IMR-90 (cell line): ENCODE measurements at regions not wholly inside any gene's neighbourhood (a gene's known extent, or its start where the extent isn't known, plus 50 kb on each side); places are given as distances from the start of the nearest gene placed in this dataset.

ENCODE experiments used
- ATAC-seq: fragments of 200-7000 bp; cut with Tn5 transposase; 2 replicates; pipeline ENCODE4 v1.9.1; 2020; ENCODE audit warnings: low read depth, mild to moderate bottlenecking, moderate library complexity
- BruUV-seq: library from RNA; stranded (reverse); fragments of 400-500 nt; replicated peaks from 2 replicates; lab custom pipeline; 2021; lab: Mats Ljungman, UMichigan
- CTCF ChIA-PET: fragments of 300-600 bp; formaldehyde crosslinking; extraction: SDS; loops from one replicate; lab custom pipeline; 2021; ENCODE audit warnings: antibody characterized with exemption; lab: Yijun Ruan, JAX
- POLR2A ChIA-PET: fragments of 300-600 bp; sonication (Branson Sonifier 250); formaldehyde crosslinking; loops from one replicate; lab custom pipeline; 2022; ENCODE audit warnings: antibody characterized with exemption; ENCODE audit not compliant: unreplicated experiment; lab: Charles Lee
- DNase-seq: peaks from one replicate; pipeline ENCODE4 v3.0.0; 2013
- H2AFZ ChIP-seq: replicated peaks from 2 replicates; pipeline ENCODE3; 2013; ENCODE audit warnings: low read length, mild to moderate bottlenecking; ENCODE audit not compliant: poor library complexity
- H2AK5ac ChIP-seq: 2 replicates; pipeline ENCODE4 v1.6.1; 2013; ENCODE audit warnings: low read depth, low read length, inconsistent platforms
- H2AK9ac ChIP-seq: replicated peaks from 2 replicates; pipeline ENCODE3; 2013; ENCODE audit warnings: mild to moderate bottlenecking, low read depth, low read length, moderate library complexity; ENCODE audit not compliant: poor library complexity
- H2BK120ac ChIP-seq: 2 replicates; pipeline ENCODE4 v1.6.1; 2013; ENCODE audit warnings: low read depth, low read length, inconsistent platforms
- H2BK15ac ChIP-seq: 3 replicates; pipeline ENCODE4 v1.6.1; 2013; ENCODE audit warnings: low read depth, low read length, inconsistent platforms
- H2BK20ac ChIP-seq: 2 replicates; pipeline ENCODE4 v1.6.1; 2013; ENCODE audit warnings: low read depth, mild to moderate bottlenecking, inconsistent platforms, low read length, moderate library complexity
- H2BK5ac ChIP-seq: 2 replicates; pipeline ENCODE4 v1.6.1; 2013; ENCODE audit warnings: mild to moderate bottlenecking, low read depth, low read length, inconsistent platforms; ENCODE audit not compliant: poor library complexity, severe bottlenecking
- H3K14ac ChIP-seq: replicated peaks from 2 replicates; pipeline ENCODE4 v1.6.1; 2013; ENCODE audit warnings: low read depth, low read length, inconsistent platforms
- H3K18ac ChIP-seq: 2 replicates; pipeline ENCODE4 v1.6.1; 2013; ENCODE audit warnings: low read depth, low read length, control low read depth
- H3K23ac ChIP-seq: 2 replicates; pipeline ENCODE4 v1.6.1; 2013; ENCODE audit warnings: low read depth, low read length, inconsistent platforms
- H3K27ac ChIP-seq: 2 replicates; pipeline ENCODE4 v1.5.1; 2013; ENCODE audit warnings: mild to moderate bottlenecking, control low read depth, low read length; ENCODE audit not compliant: insufficient read depth
- H3K27me3 ChIP-seq: 2 replicates; pipeline ENCODE4 v1.6.1; 2013; ENCODE audit warnings: low read length; ENCODE audit not compliant: control insufficient read depth, insufficient read depth
- H3K36me3 ChIP-seq: 2 replicates; pipeline ENCODE4 v1.6.1; 2013; ENCODE audit warnings: low read length, mixed read lengths; ENCODE audit not compliant: control insufficient read depth, insufficient read depth
- H3K4ac ChIP-seq: 2 replicates; pipeline ENCODE4 v1.6.1; 2013; ENCODE audit warnings: low read depth, low read length, inconsistent platforms
- H3K4me1 ChIP-seq: 2 replicates; pipeline ENCODE4 v1.6.1; 2013; ENCODE audit warnings: low read length, mixed read lengths; ENCODE audit not compliant: control insufficient read depth, insufficient read depth
- H3K4me2 ChIP-seq: 2 replicates; pipeline ENCODE4 v1.6.1; 2013; ENCODE audit warnings: low read depth, mild to moderate bottlenecking, control low read depth, low read length, moderate library complexity
- H3K4me3 ChIP-seq: 2 replicates; pipeline ENCODE4 v1.5.1; 2013; ENCODE audit warnings: low read depth, mild to moderate bottlenecking, control low read depth, low read length, moderate library complexity; ENCODE audit not compliant: insufficient read depth
- H3K56ac ChIP-seq: 2 replicates; pipeline ENCODE4 v1.6.1; 2013; ENCODE audit warnings: low read length, inconsistent platforms; ENCODE audit not compliant: insufficient read depth; ENCODE audit errors: extremely low read depth
- H3K79me1 ChIP-seq, 2 experiments: 2 replicates each; pipeline ENCODE4 v1.6.1; 2013; ENCODE audit warnings: low read length in 2 of 2, inconsistent platforms in 1 of 2, low read depth in 1 of 2
- H3K9ac ChIP-seq: 2 replicates; pipeline ENCODE4 v1.6.1; 2013; ENCODE audit warnings: low read depth, low read length, control low read depth
- H3K9me1 ChIP-seq: 2 replicates; pipeline ENCODE4 v1.6.1; 2013; ENCODE audit warnings: low read length, inconsistent platforms; ENCODE audit not compliant: insufficient read depth
- H3K9me3 ChIP-seq: 2 replicates; pipeline ENCODE4 v1.6.1; 2013; ENCODE audit warnings: low read length; ENCODE audit not compliant: control insufficient read depth, insufficient read depth
- H4K20me1 ChIP-seq: 2 replicates; pipeline ENCODE4 v1.6.1; 2013; ENCODE audit warnings: low read length, inconsistent platforms; ENCODE audit not compliant: insufficient read depth
- H4K5ac ChIP-seq: 2 replicates; pipeline ENCODE4 v1.6.1; 2013; ENCODE audit warnings: mild to moderate bottlenecking, low read depth, low read length, control low read depth
- H4K8ac ChIP-seq, 2 experiments: 2 replicates each; pipeline ENCODE4 v1.6.1; 2013; ENCODE audit warnings: low read depth in 2 of 2, low read length in 2 of 2, control low read depth in 1 of 2, inconsistent platforms in 1 of 2
- H4K91ac ChIP-seq: 2 replicates; pipeline ENCODE4 v1.6.1; 2013; ENCODE audit warnings: low read depth, low read length, inconsistent platforms; ENCODE audit not compliant: insufficient read depth
- BHLHE40 ChIP-seq: fragments of 150-350 bp; IDR thresholded peaks from 2 replicates; pipeline ENCODE4 v1.6.1; 2016; ENCODE audit warnings: mild to moderate bottlenecking, low read depth, low read length
- ELK1 ChIP-seq: fragments of 150-350 bp; IDR thresholded peaks from 2 replicates; pipeline ENCODE4 v1.6.1; 2016; ENCODE audit warnings: low read depth, mild to moderate bottlenecking, low read length, moderate library complexity, borderline replicate concordance
- FOS ChIP-seq: fragments of 150-350 bp; IDR thresholded peaks from 2 replicates; pipeline ENCODE4 v1.6.1; 2016; ENCODE audit warnings: low read depth, low read length
- RAD21 ChIP-seq: IDR thresholded peaks from 2 replicates; pipeline ENCODE4 v1.6.1; 2012; ENCODE audit warnings: low read length, improper control_type of control experiment
- RFX5 ChIP-seq: IDR thresholded peaks from 2 replicates; pipeline ENCODE4 v1.8.0; 2012; ENCODE audit warnings: low read depth, mild to moderate bottlenecking, low read length, moderate library complexity
- WGBS, 2 experiments: methylation state at CpG; one replicate each; pipeline versions ENCODE4 v1.1.5 to v1.1.7; 2013; ENCODE audit warnings: missing lambda C conversion rate in 2 of 2; ENCODE audit not compliant: insufficient read length in 1 of 2; ENCODE audit errors: extremely low coverage in 2 of 2; 5-methylcytosine and 5-hydroxymethylcytosine counted together
- dilution Hi-C: fragments of 300-500 bp; cut with HindIII; formaldehyde crosslinking; loops from one replicate; pipeline ENCODE4 v1.14.3; 2018; ENCODE audit warnings: low sequenced_read_pairs; ENCODE audit not compliant: unreplicated experiment
- in situ Hi-C: fragments of 300-500 bp; cut with MboI; formaldehyde crosslinking; loops from 3 replicates; pipeline ENCODE4 v1.14.3; 2019; ENCODE audit warnings: low sequenced_read_pairs, inconsistent platforms, mixed read lengths
- intact Hi-C: fragments of 100-400 bp; cut with micrococcal nuclease; formaldehyde crosslinking; loops from 2 replicates; pipeline ENCODE4 v1.10.0; 2022
- TF ChIP-seq, protein P1 (sequence below): fragments of 150-350 bp; IDR thresholded peaks from 2 replicates; pipeline ENCODE4 v1.6.1; 2017; ENCODE audit warnings: mild to moderate bottlenecking, antibody characterized with exemption, low read length, low read depth

GRCh38 chr1:96980448-96980847, 258.9 kb downstream of the PTBP2 start:
- H3K27ac ChIP-seq: no peak overlapping the region
- no peak overlapping the region for H2BK15ac ChIP-seq
- TF ChIP-seq RFX5: no peak
- TF ChIP-seq, protein P1, sequence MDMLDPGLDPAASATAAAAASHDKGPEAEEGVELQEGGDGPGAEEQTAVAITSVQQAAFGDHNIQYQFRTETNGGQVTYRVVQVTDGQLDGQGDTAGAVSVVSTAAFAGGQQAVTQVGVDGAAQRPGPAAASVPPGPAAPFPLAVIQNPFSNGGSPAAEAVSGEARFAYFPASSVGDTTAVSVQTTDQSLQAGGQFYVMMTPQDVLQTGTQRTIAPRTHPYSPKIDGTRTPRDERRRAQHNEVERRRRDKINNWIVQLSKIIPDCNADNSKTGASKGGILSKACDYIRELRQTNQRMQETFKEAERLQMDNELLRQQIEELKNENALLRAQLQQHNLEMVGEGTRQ: no peak
- TF ChIP-seq BHLHE40: no peak
- no peak for TF ChIP-seq RAD21
- TF ChIP-seq ELK1: no peak
- TF ChIP-seq FOS: no peak
- no TSS peak for BruUV-seq
- H3K4ac ChIP-seq: no peak overlapping the region
- H4K8ac ChIP-seq: no peak overlapping the region
- in situ Hi-C loops (no loop called here), intact Hi-C loops (no loop called here), dilution Hi-C loops (no loop called here)
- H3K18ac ChIP-seq: no peak overlapping the region
- no peak overlapping the region for H4K91ac ChIP-seq
- no peak overlapping the region for H3K4me2 ChIP-seq
- no peak overlapping the region for H2AK5ac ChIP-seq
- H2BK120ac ChIP-seq: no peak overlapping the region
- H3K79me1 ChIP-seq: no peaks in the 10 kb centered on the region
- no peak overlapping the region for H2AFZ ChIP-seq
- POLR2A ChIA-PET: no interaction called here
- no peak overlapping the region for H4K5ac ChIP-seq
- H3K9me3 ChIP-seq: no peaks in the 10 kb centered on the region
- ATAC-seq (no peak), DNase-seq (no peak)
- no peaks in the 10 kb centered on the region for H3K9me1 ChIP-seq
- H3K9ac ChIP-seq: no peak overlapping the region
- H2BK20ac ChIP-seq: no peak overlapping the region
- H2BK5ac ChIP-seq: no peak overlapping the region
- H3K14ac ChIP-seq: no peak overlapping the region
- H3K4me3 ChIP-seq: no peak overlapping the region
- H3K23ac ChIP-seq: no peak overlapping the region
- H2AK9ac ChIP-seq: no peak overlapping the region
- no peaks in the 10 kb centered on the region for H4K20me1 ChIP-seq
- H3K4me1 ChIP-seq: no peaks in the 10 kb centered on the region; the same call in 1 of the 2 replicates
- no CpG with 5 or more reads among the region's 2 CpGs for WGBS, 2 experiments
- CTCF ChIA-PET: no interaction called here
- H3K27me3 ChIP-seq: no peaks in the 10 kb centered on the region; the same call in 1 of the 2 replicates
- no peak overlapping the region for H3K56ac ChIP-seq
- no peaks in the 10 kb centered on the region for H3K36me3 ChIP-seq
